ENCODE measurements at regions not wholly inside any gene's neighbourhood (a gene's known extent, or its start where the extent isn't known, plus 50 kb on each side); places are given as distances from the start of the nearest gene placed in this dataset.

GRCh38 chr7:46654546-46655443 is 733.7 kb upstream of the IGFBP3 start:
- DNase-seq (ENCODE audit: low spot score), result peak; percentile 13
- ChIA-PET CTCF (no interaction called here), POLR2A (ENCODE audit: low non-redundant PET) (no interaction called here)
- H3K27ac ChIP-seq, result no peak overlapping the region
- TF ChIP-seq CTCF (conservative IDR thresholded peaks at IDR 0.05; ENCODE audit: low read depth), result no peak

- ChIA-PET POLR2A (ENCODE audit: low non-redundant PET) (no interaction called here), CTCF (no interaction called here)
- no peak overlapping the region for H3K27ac ChIP-seq
- no peak for TF ChIP-seq CTCF (conservative IDR thresholded peaks at IDR 0.05; ENCODE audit: low read depth)
- DNase-seq (ENCODE audit: low spot score), result no peak
Observed at GRCh38 chr7:46653848-46654247, 732.8 kb upstream of the IGFBP3 start.

GRCh38 chr7:46652317-46652716 is 731.2 kb upstream of the IGFBP3 start:
- POLR2A ChIA-PET (ENCODE audit: low non-redundant PET), result no interaction called here
- no peak overlapping the region for H3K27ac ChIP-seq
- CTCF ChIA-PET, result interaction anchor here (0.9 kb wide), 1 partner anchor 20 kb away, joined by 3 read pairs; no protein-coding TSS in a partner anchor
- no peak for DNase-seq (ENCODE audit: low spot score)
- no peak for TF ChIP-seq CTCF (conservative IDR thresholded peaks at IDR 0.05; ENCODE audit: low read depth)

- TF ChIP-seq CTCF (conservative IDR thresholded peaks at IDR 0.05; ENCODE audit: low read depth), result no peak
- POLR2A ChIA-PET (ENCODE audit: low non-redundant PET), result no interaction called here
- CTCF ChIA-PET, result interaction anchor here (0.9 kb wide), 1 partner anchor 21 kb away, joined by 3 read pairs; no protein-coding TSS in a partner anchor
- no peak overlapping the region for H3K27ac ChIP-seq
- DNase-seq (ENCODE audit: low spot score), result peak; percentile 66
Observed at GRCh38 chr7:46651561-46652088, 730.6 kb upstream of the IGFBP3 start.

GRCh38 chr7:46651070-46651469 is 730.0 kb upstream of the IGFBP3 start:
- no peak overlapping the region for H3K27ac ChIP-seq
- CTCF ChIA-PET, result no interaction called here
- TF ChIP-seq CTCF (conservative IDR thresholded peaks at IDR 0.05; ENCODE audit: low read depth), result no peak
- POLR2A ChIA-PET (ENCODE audit: low non-redundant PET), result interaction anchor here (0.7 kb wide), 1 partner anchor 259 kb away, joined by 3 read pairs; no protein-coding TSS in a partner anchor
- peak; percentile 84 for DNase-seq (ENCODE audit: low spot score)

- ChIA-PET POLR2A (ENCODE audit: low non-redundant PET) (no interaction called here), CTCF (no interaction called here)
- no peak overlapping the region for H3K27ac ChIP-seq
- no peak for DNase-seq (ENCODE audit: low spot score)
- TF ChIP-seq CTCF (conservative IDR thresholded peaks at IDR 0.05; ENCODE audit: low read depth), result no peak
Observed at GRCh38 chr7:46649876-46650275, 728.8 kb upstream of the IGFBP3 start.

Data from RWPE1 (cell line).